DMS 273 treated with DMSO at 0.1 percent for 48 hours (cell line): ENCODE measurements at regions not wholly inside any gene's neighbourhood (a gene's known extent, or its start where the extent isn't known, plus 50 kb on each side); places are given as distances from the start of the nearest gene placed in this dataset.
"Not testable (repeated sequence)": the region's sequence is repeated elsewhere in the genome, so short reads cannot be mapped to it uniquely, and the experiment has no call there.

Experiments used
- DNase-seq: peaks from one replicate; lab custom pipeline; 2025; lab: John Stamatoyannopoulos, UW

- no peak for DNase-seq
Observed at GRCh38 chr2:226327830-226328229, 471.8 kb downstream of the IRS1 start.

GRCh38 chr2:226325526-226325925, 474.1 kb downstream of the IRS1 start:
- DNase-seq: no peak

- no peak for DNase-seq
Observed at GRCh38 chr2:226320076-226320948, 479.3 kb downstream of the IRS1 start.

GRCh38 chr2:226317970-226318369, 481.6 kb downstream of the IRS1 start:
- DNase-seq: no peak

GRCh38 chr2:226313060-226313459, 486.6 kb downstream of the IRS1 start:
- no peak for DNase-seq

- no peak for DNase-seq
Observed at GRCh38 chr2:226312155-226312554, 487.5 kb downstream of the IRS1 start.

- DNase-seq: no peak
Observed at GRCh38 chr2:226310146-226310545, 489.5 kb downstream of the IRS1 start.

GRCh38 chr2:226308986-226309385, 490.6 kb downstream of the IRS1 start:
- no peak for DNase-seq

- no peak for DNase-seq
Observed at GRCh38 chr2:226308323-226308680, 491.3 kb downstream of the IRS1 start.

- DNase-seq: no peak
Observed at GRCh38 chr2:226307487-226308322, 491.9 kb downstream of the IRS1 start.

GRCh38 chr2:226306969-226307368, 492.7 kb downstream of the IRS1 start:
- no peak for DNase-seq

GRCh38 chr2:226304308-226304707, 495.3 kb downstream of the IRS1 start:
- no peak for DNase-seq

- no peak for DNase-seq
Observed at GRCh38 chr2:226303707-226304106, 495.9 kb downstream of the IRS1 start.

- no peak for DNase-seq
Observed at GRCh38 chr2:226300196-226300886, 499.3 kb downstream of the IRS1 start.

- no peak for DNase-seq
Observed at GRCh38 chr2:226299771-226300170, 499.8 kb downstream of the IRS1 start.

- DNase-seq: peak; percentile 65
Observed at GRCh38 chr2:226295681-226296080, 503.9 kb downstream of the IRS1 start.

- DNase-seq: no peak
Observed at GRCh38 chr2:226295123-226295522, 504.5 kb downstream of the IRS1 start.

GRCh38 chr2:226291281-226291680, 508.3 kb downstream of the IRS1 start:
- not testable (repeated sequence) for DNase-seq

- no peak for DNase-seq
Observed at GRCh38 chr2:226286916-226287315, 512.7 kb downstream of the IRS1 start.

GRCh38 chr2:226283796-226284195, 515.8 kb downstream of the IRS1 start:
- DNase-seq: no peak

GRCh38 chr2:226282151-226282550, 517.5 kb downstream of the IRS1 start:
- DNase-seq: no peak

- not testable (repeated sequence) for DNase-seq
Observed at GRCh38 chr2:226280136-226280535, 519.5 kb downstream of the IRS1 start.

- DNase-seq: no peak
Observed at GRCh38 chr2:226275215-226275614, 524.4 kb downstream of the IRS1 start.
